Caco-2 (cell line): ENCODE measurements at regions not wholly inside any gene's neighbourhood (a gene's known extent, or its start where the extent isn't known, plus 50 kb on each side); places are given as distances from the start of the nearest gene placed in this dataset.

Experiments used
- BruUV-seq: library from RNA; stranded (reverse); fragments of 400-500 nt; replicated peaks from 2 replicates; lab custom pipeline; 2021; lab: Mats Ljungman, UMichigan
- CTCF ChIA-PET: fragments of 300-600 bp; sonication (Branson Sonifier 250); formaldehyde crosslinking; loops from one replicate; lab custom pipeline; 2022; ENCODE audit warnings: antibody characterized with exemption; lab: Charles Lee
- POLR2A ChIA-PET: fragments of 300-600 bp; sonication (Branson Sonifier 250); formaldehyde crosslinking; loops from one replicate; lab custom pipeline; 2022; ENCODE audit warnings: antibody characterized with exemption; lab: Charles Lee
- DNase-seq, 2 experiments: peaks; one replicate each; pipeline versions ENCODE4 v3.0.0 to v3.0.0-alpha.2; 2020 to 2022
- H3K27me3 ChIP-seq: replicated peaks from 2 replicates; pipeline ENCODE4 v1.6.0; 2011; ENCODE audit warnings: low read length; ENCODE audit not compliant: control insufficient read depth, insufficient read depth
- H3K36me3 ChIP-seq: 2 replicates; pipeline ENCODE4 v1.5.1; 2011; ENCODE audit warnings: low read length; ENCODE audit not compliant: control insufficient read depth, insufficient read depth
- H3K4me1 ChIP-seq: fragments of 250-450 bp; sonication (Bioruptor Pico); 2 replicates; pipeline ENCODE4 v1.5.1; 2020; ENCODE audit warnings: mild to moderate bottlenecking
- H3K4me3 ChIP-seq: 2 replicates; pipeline ENCODE4 v1.5.1; 2011; ENCODE audit warnings: low read depth, mild to moderate bottlenecking, control low read depth, low read length
- H3K9me3 ChIP-seq: fragments of 250-450 bp; sonication (Bioruptor Pico); 2 replicates; pipeline ENCODE4 v1.5.1; 2020; ENCODE audit warnings: mild to moderate bottlenecking, moderate library complexity
- H3K27ac Mint-ChIP-seq: one replicate; pipeline ENCODE4 v1.8.0; 2022; ENCODE audit warnings: mixed read lengths; ENCODE audit not compliant: unreplicated experiment
- H3K27me3 Mint-ChIP-seq: one replicate; pipeline ENCODE4 v1.8.0; 2022; ENCODE audit warnings: mixed read lengths; ENCODE audit not compliant: insufficient read depth, unreplicated experiment
- H3K36me3 Mint-ChIP-seq: one replicate; pipeline ENCODE4 v1.8.0; 2022; ENCODE audit warnings: mild to moderate bottlenecking, mixed read lengths; ENCODE audit not compliant: insufficient read depth, unreplicated experiment
- H3K4me1 Mint-ChIP-seq: one replicate; pipeline ENCODE4 v1.8.0; 2022; ENCODE audit warnings: low read depth, mixed read lengths; ENCODE audit not compliant: unreplicated experiment
- H3K4me3 Mint-ChIP-seq: one replicate; pipeline ENCODE4 v1.8.0; 2022; ENCODE audit warnings: mild to moderate bottlenecking, moderate library complexity, mixed read lengths; ENCODE audit not compliant: unreplicated experiment
- H3K9me3 Mint-ChIP-seq: one replicate; pipeline ENCODE4 v1.8.0; 2022; ENCODE audit warnings: mixed read lengths; ENCODE audit not compliant: unreplicated experiment
- intact Hi-C: fragments of 100-400 bp; cut with micrococcal nuclease; formaldehyde crosslinking; loops from one replicate; pipeline ENCODE4 v1.10.0; 2022; ENCODE audit not compliant: unreplicated experiment
- TF ChIP-seq, protein P1 (sequence below), 2 experiments: fragments of 200-600 bp in 1 of 2; IDR thresholded peaks; 1 replicate in 1 of 2; 2 replicates in 1 of 2; pipeline versions ENCODE4 v1.5.1 to v1.8.0; 2011 to 2022; ENCODE audit warnings: antibody characterized with exemption in 1 of 2, control low read depth in 1 of 2, inconsistent platforms in 1 of 2, low read depth in 1 of 2, low read length in 1 of 2, mild to moderate bottlenecking in 1 of 2, moderate library complexity in 1 of 2; ENCODE audit not compliant: insufficient read depth in 1 of 2, severe bottlenecking in 1 of 2, unreplicated experiment in 1 of 2

DNA sequence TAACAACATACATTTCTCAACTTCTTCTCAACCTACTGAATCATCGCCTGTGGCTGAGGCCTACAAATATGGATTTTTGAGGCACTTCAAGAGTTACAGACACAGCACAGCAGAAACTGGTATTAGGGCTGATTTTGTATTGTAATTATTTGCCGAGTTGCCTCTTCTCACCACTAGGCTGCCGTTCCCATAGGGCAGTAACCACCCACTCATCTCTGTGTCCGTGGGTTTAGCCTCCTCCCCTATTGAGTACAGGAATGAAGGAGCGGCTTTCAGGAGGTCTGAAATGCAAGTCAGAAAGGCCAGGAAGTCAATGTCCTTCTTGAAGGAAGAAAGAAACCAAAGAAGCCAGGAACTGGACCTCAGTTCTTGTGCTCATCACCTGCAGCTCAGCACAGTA, 220.8 kb downstream of the MTHFS start:
- H3K4me1 Mint-ChIP-seq, result no peaks in the 10 kb centered on the region

DNA sequence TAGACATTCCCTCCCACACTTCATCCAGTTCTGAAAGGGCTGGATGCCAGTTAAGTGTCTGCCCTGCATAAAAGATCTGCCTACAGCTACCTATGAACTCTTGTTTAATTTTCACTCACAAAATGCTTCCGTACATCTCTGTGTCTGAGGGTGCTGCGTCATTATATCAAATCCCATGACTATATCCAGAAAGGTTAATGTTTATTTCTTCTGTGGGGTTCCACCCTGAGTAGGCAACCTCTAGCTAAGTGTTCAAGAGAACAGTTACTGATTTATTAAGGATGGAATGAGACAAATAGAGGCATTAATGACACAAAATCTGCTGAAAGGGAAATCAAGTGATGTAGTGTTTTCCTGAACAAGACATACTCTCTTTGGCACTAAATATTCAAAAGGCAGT, 220.2 kb downstream of the MTHFS start:
- H3K36me3 Mint-ChIP-seq, result no peaks in the 10 kb centered on the region
- no TSS peak for BruUV-seq
- CTCF ChIA-PET, result no interaction called here

More for the DNA sequence above, 220.8 kb downstream of the MTHFS start:
- TF ChIP-seq, protein P1, sequence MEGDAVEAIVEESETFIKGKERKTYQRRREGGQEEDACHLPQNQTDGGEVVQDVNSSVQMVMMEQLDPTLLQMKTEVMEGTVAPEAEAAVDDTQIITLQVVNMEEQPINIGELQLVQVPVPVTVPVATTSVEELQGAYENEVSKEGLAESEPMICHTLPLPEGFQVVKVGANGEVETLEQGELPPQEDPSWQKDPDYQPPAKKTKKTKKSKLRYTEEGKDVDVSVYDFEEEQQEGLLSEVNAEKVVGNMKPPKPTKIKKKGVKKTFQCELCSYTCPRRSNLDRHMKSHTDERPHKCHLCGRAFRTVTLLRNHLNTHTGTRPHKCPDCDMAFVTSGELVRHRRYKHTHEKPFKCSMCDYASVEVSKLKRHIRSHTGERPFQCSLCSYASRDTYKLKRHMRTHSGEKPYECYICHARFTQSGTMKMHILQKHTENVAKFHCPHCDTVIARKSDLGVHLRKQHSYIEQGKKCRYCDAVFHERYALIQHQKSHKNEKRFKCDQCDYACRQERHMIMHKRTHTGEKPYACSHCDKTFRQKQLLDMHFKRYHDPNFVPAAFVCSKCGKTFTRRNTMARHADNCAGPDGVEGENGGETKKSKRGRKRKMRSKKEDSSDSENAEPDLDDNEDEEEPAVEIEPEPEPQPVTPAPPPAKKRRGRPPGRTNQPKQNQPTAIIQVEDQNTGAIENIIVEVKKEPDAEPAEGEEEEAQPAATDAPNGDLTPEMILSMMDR (IDR thresholded peaks at IDR 0.05; ENCODE audit: insufficient read depth in 1 of 2, low read depth in 1 of 2, low read length in 1 of 2, severe bottlenecking in 1 of 2, unreplicated experiment in 1 of 2), result peak in 1 of 2 experiments; percentile 4
- no peak overlapping the region for H3K27ac Mint-ChIP-seq
- H3K4me3 Mint-ChIP-seq, result no peak overlapping the region
- H3K9me3 Mint-ChIP-seq, result no peaks in the 10 kb centered on the region
- intact Hi-C loops, result no loop called here
- H3K4me1 ChIP-seq, result no peaks in the 10 kb centered on the region
- DNase-seq, result no peak
- H3K27me3 Mint-ChIP-seq, result peaks cover 10% of the 10 kb centered on the region
- ChIA-PET CTCF (no interaction called here), POLR2A (no interaction called here)
- no peaks in the 10 kb centered on the region for H3K27me3 ChIP-seq
- BruUV-seq, result no TSS peak
- H3K4me3 ChIP-seq, result no peak overlapping the region
- no peaks in the 10 kb centered on the region for H3K36me3 Mint-ChIP-seq
- H3K36me3 ChIP-seq, result no peaks in the 10 kb centered on the region
- no peaks in the 10 kb centered on the region for H3K9me3 ChIP-seq

DNA sequence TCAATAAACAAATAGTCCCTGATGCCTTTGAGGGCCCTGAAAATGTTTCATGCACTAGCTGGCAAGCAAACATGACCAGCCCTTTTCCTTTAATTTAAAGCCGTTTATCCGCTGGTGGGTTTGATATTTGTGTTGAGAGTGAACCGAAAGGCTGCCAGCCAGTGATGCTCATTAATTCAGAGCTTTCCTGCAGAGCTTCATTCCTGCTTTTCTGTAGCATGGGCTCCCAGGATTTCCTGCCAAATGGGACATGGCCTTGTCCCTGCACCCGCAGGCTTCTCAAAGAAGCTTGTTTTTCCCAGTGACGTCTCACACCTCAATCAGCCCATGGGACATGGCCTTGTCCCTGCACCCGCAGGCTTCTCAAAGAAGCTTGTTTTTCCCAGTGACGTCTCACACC, 219.6 kb downstream of the MTHFS start:
- H3K27me3 Mint-ChIP-seq, result peaks cover 10% of the 10 kb centered on the region

More for the DNA sequence above, 220.2 kb downstream of the MTHFS start:
- Histone ChIP-seq H3K4me3 (no peak overlapping the region), H3K27me3 (no peaks in the 10 kb centered on the region), H3K9me3 (no peaks in the 10 kb centered on the region), H3K36me3 (no peaks in the 10 kb centered on the region), H3K4me1 (no peaks in the 10 kb centered on the region)
- intact Hi-C loops, result no loop called here
- POLR2A ChIA-PET, result no interaction called here
- Mint-ChIP-seq H3K4me1 (no peaks in the 10 kb centered on the region), H3K27me3 (peaks cover 10% of the 10 kb centered on the region), H3K27ac (no peak overlapping the region), H3K9me3 (no peaks in the 10 kb centered on the region), H3K4me3 (no peak overlapping the region)
- DNase-seq, result no peak
- TF ChIP-seq, protein P1 (IDR thresholded peaks at IDR 0.05; ENCODE audit: insufficient read depth in 1 of 2, low read depth in 1 of 2, low read length in 1 of 2, severe bottlenecking in 1 of 2, unreplicated experiment in 1 of 2), result no peak

More for the DNA sequence above, 219.6 kb downstream of the MTHFS start:
- Mint-ChIP-seq H3K27ac (no peak overlapping the region), H3K9me3 (no peaks in the 10 kb centered on the region), H3K36me3 (no peaks in the 10 kb centered on the region), H3K4me3 (no peak overlapping the region), H3K4me1 (no peaks in the 10 kb centered on the region)
- no peaks in the 10 kb centered on the region for H3K27me3 ChIP-seq
- H3K4me1 ChIP-seq, result no peaks in the 10 kb centered on the region
- intact Hi-C loops, result no loop called here
- ChIA-PET POLR2A (no interaction called here), CTCF (no interaction called here)
- no peaks in the 10 kb centered on the region for H3K36me3 ChIP-seq
- no peak overlapping the region for H3K4me3 ChIP-seq
- TF ChIP-seq, protein P1 (IDR thresholded peaks at IDR 0.05; ENCODE audit: insufficient read depth in 1 of 2, low read depth in 1 of 2, low read length in 1 of 2, severe bottlenecking in 1 of 2, unreplicated experiment in 1 of 2), result no peak
- H3K9me3 ChIP-seq, result no peaks in the 10 kb centered on the region
- BruUV-seq, result no TSS peak
- DNase-seq, result no peak
